Activated CD4-positive, CD25-positive, alpha-beta regulatory T cell (primary cell): ENCODE measurements at regions not wholly inside any gene's neighbourhood (a gene's known extent, or its start where the extent isn't known, plus 50 kb on each side); places are given as distances from the start of the nearest gene placed in this dataset.

Experiments used
- DNase-seq, 4 experiments: peaks; one replicate each; lab custom pipeline; 2025; lab: John Stamatoyannopoulos, UW

DNA sequence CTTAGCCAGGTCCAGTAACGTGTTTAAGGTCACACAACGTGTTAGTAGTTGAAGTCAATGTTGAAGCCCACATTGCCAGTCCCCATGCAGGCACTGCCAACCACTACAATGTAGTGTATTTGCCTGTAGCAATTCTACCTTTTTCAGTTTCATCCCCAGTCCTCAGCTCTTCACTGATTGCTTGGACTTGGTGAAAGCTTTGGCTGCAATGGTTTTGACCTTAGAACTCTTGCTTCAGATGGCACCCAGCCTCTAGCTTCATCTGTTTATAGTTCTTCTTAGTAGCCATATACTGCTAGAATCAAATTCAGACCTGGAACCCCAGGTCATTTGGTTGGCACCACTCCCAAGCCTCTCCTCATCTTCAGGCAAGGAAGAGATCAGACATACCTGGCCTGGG, 345.4 kb upstream of the SEMA6D start:
- no peak for DNase-seq

GRCh38 chr15:47374222-47374621, 343.1 kb upstream of the SEMA6D start:
- DNase-seq, result no peak

- no peak for DNase-seq
Observed at GRCh38 chr15:47376190-47376589, 341.1 kb upstream of the SEMA6D start.

GRCh38 chr15:47377465-47377864, 339.8 kb upstream of the SEMA6D start:
- DNase-seq, result no peak

DNA sequence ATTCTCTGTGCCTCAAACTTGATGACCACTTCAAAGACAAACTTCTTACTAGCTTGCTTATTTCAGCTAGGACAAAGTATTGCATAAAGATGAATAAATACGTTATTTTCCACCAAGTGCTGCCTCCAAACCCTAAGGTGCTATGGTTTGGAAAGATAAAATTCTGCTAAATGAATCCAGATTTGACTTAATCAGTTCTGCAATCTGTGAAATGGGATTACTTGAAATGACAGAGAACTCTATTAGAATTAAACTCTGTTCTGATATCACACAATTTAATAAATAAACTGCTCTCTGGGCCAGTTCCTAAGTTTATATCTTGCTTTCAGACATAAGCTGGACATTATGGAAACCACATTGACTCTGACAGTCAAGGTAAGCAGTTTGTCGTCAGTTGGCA, 338.8 kb upstream of the SEMA6D start:
- no peak for DNase-seq

GRCh38 chr15:47383102-47383501, 334.2 kb upstream of the SEMA6D start:
- no peak for DNase-seq

DNA sequence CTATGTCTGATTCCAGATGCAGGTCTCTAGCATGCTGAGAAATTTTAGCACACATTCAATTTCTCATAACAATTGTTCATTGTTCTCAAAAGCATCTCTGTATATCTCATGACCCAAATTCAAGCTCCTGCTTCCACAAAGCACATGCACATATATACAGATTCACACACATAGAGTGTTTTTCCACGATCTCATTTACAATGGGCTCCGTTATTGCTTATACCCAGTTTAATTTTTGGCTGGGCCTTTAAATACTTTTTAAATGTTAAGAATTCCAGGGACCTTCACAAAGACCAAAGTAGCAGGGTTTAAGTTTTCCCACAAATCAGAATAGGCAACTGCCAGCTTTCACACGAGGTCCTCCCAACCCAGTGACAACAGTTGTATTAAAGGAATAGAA, 333.5 kb upstream of the SEMA6D start:
- no peak for DNase-seq

- DNase-seq, result no peak
Observed at GRCh38 chr15:47384341-47384740, 333.0 kb upstream of the SEMA6D start.

DNA sequence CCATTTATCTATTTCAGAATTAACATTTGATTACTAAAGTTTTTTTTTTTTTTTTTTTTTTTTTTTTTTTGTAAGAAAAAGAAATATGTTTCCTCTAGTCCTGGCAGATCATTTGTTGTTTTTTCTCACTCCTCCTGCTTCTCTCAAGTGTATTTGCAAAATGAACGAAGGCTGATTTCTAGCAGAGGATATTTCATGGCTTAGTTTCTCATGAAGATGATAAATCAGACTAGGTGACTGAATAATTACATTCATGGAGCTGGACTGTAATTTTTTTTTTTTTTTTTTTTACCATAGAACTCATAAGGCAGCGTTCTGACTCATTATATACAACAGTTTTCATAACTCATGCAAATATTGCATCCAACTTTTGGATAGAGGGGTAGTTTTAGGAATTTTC, 332.5 kb upstream of the SEMA6D start:
- DNase-seq, result no peak

- DNase-seq, result no peak
Observed at GRCh38 chr15:47386459-47386858, 330.8 kb upstream of the SEMA6D start.

DNA sequence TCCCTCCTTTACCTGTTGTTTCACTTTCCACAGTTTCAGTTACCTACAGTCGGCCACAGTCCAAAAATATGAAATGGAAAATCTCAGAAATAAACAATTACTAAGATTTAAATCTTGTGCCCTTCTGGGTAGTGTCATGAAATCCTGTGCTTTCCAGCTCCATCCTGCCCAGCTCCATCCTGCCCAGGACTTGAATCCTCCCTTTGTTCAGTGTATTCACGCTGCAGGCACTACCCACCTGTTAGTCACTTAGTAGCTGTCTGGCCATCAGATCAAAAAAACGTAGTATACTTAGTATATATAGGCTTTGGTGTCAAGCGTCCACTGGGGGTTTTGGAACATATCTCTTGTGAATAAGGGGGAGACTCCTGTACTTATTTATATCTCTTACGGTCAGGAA, 329.0 kb upstream of the SEMA6D start:
- DNase-seq, result no peak

GRCh38 chr15:47390208-47390765, 327.0 kb upstream of the SEMA6D start:
- no peak for DNase-seq

GRCh38 chr15:47394286-47394809, 323.0 kb upstream of the SEMA6D start:
- no peak for DNase-seq

- no peak for DNase-seq
Observed at GRCh38 chr15:47395076-47395475, 322.2 kb upstream of the SEMA6D start.

GRCh38 chr15:47397655-47398054, 319.6 kb upstream of the SEMA6D start:
- no peak for DNase-seq

- DNase-seq, result no peak
Observed at GRCh38 chr15:47398132-47398531, 319.2 kb upstream of the SEMA6D start.

- DNase-seq, result no peak
Observed at GRCh38 chr15:47398594-47398993, 318.7 kb upstream of the SEMA6D start.

GRCh38 chr15:47399100-47399499, 318.2 kb upstream of the SEMA6D start:
- no peak for DNase-seq

DNA sequence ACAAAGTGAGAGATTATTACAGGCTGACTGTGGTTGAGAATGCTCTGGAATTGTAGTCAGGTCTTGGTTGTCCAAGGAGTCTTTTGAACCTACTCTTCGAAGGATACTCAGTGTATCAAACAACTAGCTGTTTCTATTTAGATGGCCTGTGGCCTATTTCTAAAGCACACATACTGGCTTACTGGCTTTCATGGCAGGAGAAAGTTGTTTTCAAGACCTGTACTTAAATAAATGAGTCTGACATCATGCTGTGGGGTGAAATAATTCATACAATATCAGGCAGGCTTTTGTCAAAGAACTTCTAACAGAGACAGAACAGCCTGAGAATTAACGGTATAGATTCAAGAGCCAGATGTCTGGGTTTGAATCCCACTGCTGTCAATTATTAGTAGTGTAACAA, 316.7 kb upstream of the SEMA6D start:
- no peak for DNase-seq

DNA sequence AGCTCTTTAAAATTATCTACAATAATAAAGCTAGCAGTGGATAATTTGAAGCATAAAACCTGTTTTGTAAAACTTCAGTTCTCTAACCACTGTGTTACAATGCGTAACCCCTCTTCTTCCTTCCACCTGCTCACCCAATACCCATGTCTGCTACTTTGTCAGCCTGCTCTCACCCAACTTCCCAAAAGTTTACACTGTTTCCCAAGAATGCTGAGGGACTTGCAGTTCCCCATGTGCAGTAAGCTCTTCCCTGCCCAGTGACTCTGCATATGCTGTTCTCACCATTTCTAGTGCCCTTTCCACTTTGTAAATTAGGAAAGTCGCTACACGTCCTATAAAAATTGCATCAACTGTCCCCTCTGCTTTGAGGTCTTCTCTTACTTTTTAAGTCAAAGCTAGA, 315.9 kb upstream of the SEMA6D start:
- no peak for DNase-seq

GRCh38 chr15:47402829-47403228, 314.5 kb upstream of the SEMA6D start:
- no peak for DNase-seq

- no peak for DNase-seq
Observed at GRCh38 chr15:47404877-47405276, 312.4 kb upstream of the SEMA6D start.

- no peak for DNase-seq
Observed at GRCh38 chr15:47405365-47406162, 311.7 kb upstream of the SEMA6D start.

GRCh38 chr15:47407692-47408091, 309.6 kb upstream of the SEMA6D start:
- DNase-seq, result no peak
